Vagina (tissue), 2 donors: ENCODE measurements at regions not wholly inside any gene's neighbourhood (a gene's known extent, or its start where the extent isn't known, plus 50 kb on each side); places are given as distances from the start of the nearest gene placed in this dataset.

ENCODE experiments used
- POLR2A ChIP-seq, 2 donors: fragments of 450-650 bp; IDR thresholded peaks; one replicate each; pipeline ENCODE4 v1.6.1; 2017; ENCODE audit warnings: antibody characterized with exemption in 2 of 2, mild to moderate bottlenecking in 2 of 2, moderate library complexity in 2 of 2
- POLR2AphosphoS5 ChIP-seq, 2 donors: sonication (generic); formaldehyde crosslinking; IDR thresholded peaks; one replicate each; pipeline ENCODE4 v1.9.0; 2017; ENCODE audit warnings: antibody characterized with exemption in 2 of 2, mild to moderate bottlenecking in 2 of 2, low read depth in 1 of 2; ENCODE audit not compliant: insufficient read depth in 1 of 2
- TF ChIP-seq, protein P1 (sequence below), 3 experiments: fragments of 450-650 bp in 2 of 3; fragments of 200-600 bp in 1 of 3; sonication (generic) in 1 of 3; IDR thresholded peaks; one replicate each; pipeline ENCODE4 v1.5.1; 2017 to 2019; ENCODE audit warnings: antibody characterized with exemption in 3 of 3, mild to moderate bottlenecking in 2 of 3, moderate library complexity in 2 of 3

DNA sequence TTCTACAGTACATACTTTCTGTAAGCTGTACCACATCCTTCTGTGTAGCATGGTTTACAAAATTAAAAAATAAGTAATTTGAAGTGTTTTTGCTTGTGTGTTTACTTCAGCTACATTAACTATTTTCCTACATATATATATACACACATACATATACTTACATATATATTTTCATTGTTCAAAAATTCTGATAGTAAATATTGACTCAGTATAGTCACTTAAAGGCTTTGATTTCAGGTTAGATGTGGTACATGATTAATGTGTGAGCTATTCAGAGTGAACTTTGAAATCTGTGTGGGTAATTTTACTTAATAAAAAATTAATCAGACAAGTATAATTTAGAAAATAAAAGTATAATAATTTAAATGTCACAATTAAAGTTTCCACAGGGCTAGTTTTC is 306.7 kb upstream of the CDH18 start:
- TF ChIP-seq, protein P1, sequence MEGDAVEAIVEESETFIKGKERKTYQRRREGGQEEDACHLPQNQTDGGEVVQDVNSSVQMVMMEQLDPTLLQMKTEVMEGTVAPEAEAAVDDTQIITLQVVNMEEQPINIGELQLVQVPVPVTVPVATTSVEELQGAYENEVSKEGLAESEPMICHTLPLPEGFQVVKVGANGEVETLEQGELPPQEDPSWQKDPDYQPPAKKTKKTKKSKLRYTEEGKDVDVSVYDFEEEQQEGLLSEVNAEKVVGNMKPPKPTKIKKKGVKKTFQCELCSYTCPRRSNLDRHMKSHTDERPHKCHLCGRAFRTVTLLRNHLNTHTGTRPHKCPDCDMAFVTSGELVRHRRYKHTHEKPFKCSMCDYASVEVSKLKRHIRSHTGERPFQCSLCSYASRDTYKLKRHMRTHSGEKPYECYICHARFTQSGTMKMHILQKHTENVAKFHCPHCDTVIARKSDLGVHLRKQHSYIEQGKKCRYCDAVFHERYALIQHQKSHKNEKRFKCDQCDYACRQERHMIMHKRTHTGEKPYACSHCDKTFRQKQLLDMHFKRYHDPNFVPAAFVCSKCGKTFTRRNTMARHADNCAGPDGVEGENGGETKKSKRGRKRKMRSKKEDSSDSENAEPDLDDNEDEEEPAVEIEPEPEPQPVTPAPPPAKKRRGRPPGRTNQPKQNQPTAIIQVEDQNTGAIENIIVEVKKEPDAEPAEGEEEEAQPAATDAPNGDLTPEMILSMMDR (IDR thresholded peaks at IDR 0.05), result no peak
- TF ChIP-seq POLR2A (IDR thresholded peaks at IDR 0.05) (no peak), POLR2AphosphoS5 (IDR thresholded peaks at IDR 0.05; ENCODE audit: insufficient read depth in 1 of 2, low read depth in 1 of 2) (no peak)
